Transverse colon (tissue), 4 donors: ENCODE measurements at regions not wholly inside any gene's neighbourhood (a gene's known extent, or its start where the extent isn't known, plus 50 kb on each side); places are given as distances from the start of the nearest gene placed in this dataset.

Source experiments
- DNase-seq: peaks from one replicate; pipeline ENCODE4 v3.0.0-alpha.2; 2019
- H3K27ac ChIP-seq, 4 donors: fragments of 200-600 bp; sonication (generic); 2 replicates each; pipeline ENCODE4 v1.5.1; 2016 to 2018; ENCODE audit warnings: inconsistent platforms in 4 of 4
- H3K27me3 ChIP-seq: fragments of 200-600 bp; sonication (generic); 2 replicates; pipeline ENCODE4 v1.5.1; 2017; ENCODE audit warnings: inconsistent platforms
- H3K36me3 ChIP-seq, 4 donors: fragments of 200-600 bp; sonication (generic); 2 replicates each; pipeline ENCODE4 v1.5.1; 2017 to 2019; ENCODE audit warnings: inconsistent platforms in 4 of 4
- H3K4me1 ChIP-seq, 4 donors: fragments of 200-600 bp; sonication (generic); 2 replicates each; pipeline ENCODE4 v1.5.1; 2017 to 2020; ENCODE audit warnings: inconsistent platforms in 4 of 4
- H3K4me3 ChIP-seq, 4 donors: fragments of 200-600 bp; sonication (generic); 1 replicate in 1 of 4; 2 replicates in 3 of 4; pipeline versions ENCODE4 v1.5.1 to v1.6.1; 2017 to 2019; ENCODE audit warnings: inconsistent platforms in 4 of 4
- H3K9me3 ChIP-seq, 2 donors: fragments of 200-600 bp; sonication (generic); 2 replicates each; pipeline ENCODE4 v1.5.1; 2017 to 2019; ENCODE audit warnings: inconsistent platforms in 2 of 2
- EP300 ChIP-seq: sonication (generic); formaldehyde crosslinking; IDR thresholded peaks from one replicate; pipeline ENCODE4 v1.6.1; 2017; ENCODE audit warnings: antibody characterized with exemption, low read depth
- POLR2A ChIP-seq: fragments of 450-650 bp; IDR thresholded peaks from one replicate; pipeline ENCODE4 v1.6.1; 2016; ENCODE audit warnings: antibody characterized with exemption, mild to moderate bottlenecking, moderate library complexity
- POLR2AphosphoS5 ChIP-seq, 3 donors: sonication (generic); formaldehyde crosslinking; IDR thresholded peaks; one replicate each; pipeline ENCODE4 v1.6.1; 2016; ENCODE audit warnings: antibody characterized with exemption in 3 of 3
- WGBS, 2 donors: methylation state at CpG; one replicate each; pipeline ENCODE4 v1.1.5; 2018; ENCODE audit warnings: low coverage in 1 of 2; 5-methylcytosine and 5-hydroxymethylcytosine counted together
- in situ Hi-C, 4 donors: fragments of 200-750 bp; cut with MboI; loops; one replicate each; pipeline versions ENCODE4 v1.15.0 to v1.15.1; 2017; ENCODE audit warnings: low sequenced_read_pairs in 3 of 4, low pct_ligation_motif_present in 1 of 4, low pct_unique_long_range_greater_than_20kb in 1 of 4
- intact Hi-C: fragments of 100-400 bp; cut with DNase I; formaldehyde crosslinking; loops from one replicate; pipeline ENCODE4 v1.15.1; 2023; ENCODE audit warnings: low total_unique reads
- TF ChIP-seq, protein P1 (sequence below), 5 experiments: fragments of 200-600 bp in 3 of 5; fragments of 450-650 bp in 2 of 5; sonication (generic) in 3 of 5; IDR thresholded peaks; 1 replicate in 2 of 5; 2 replicates in 3 of 5; pipeline ENCODE4 v1.5.1; 2016 to 2017; ENCODE audit warnings: antibody characterized with exemption in 5 of 5, inconsistent platforms in 3 of 5, mild to moderate bottlenecking in 2 of 5, moderate library complexity in 1 of 5

DNA sequence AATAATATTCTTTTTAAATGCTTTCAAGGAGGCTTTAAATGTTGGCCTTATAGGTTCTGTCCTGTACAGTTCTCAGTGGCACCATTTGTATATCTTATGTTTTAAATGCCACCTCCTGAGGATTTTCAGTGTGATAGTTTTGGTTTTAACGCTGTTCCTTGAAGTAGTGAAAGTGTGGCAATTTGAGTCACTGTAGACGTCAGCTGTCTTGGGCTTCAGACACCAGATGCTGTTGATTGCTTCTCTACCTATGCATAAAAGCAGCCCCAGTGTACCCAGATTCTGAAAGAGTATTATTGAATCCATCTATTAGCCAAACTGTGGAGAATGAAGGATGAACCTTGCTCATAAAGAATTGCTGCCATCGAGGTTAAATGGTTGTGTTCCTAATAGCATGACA is 316.8 kb upstream of the GBE1 start:
- WGBS, 2 donors: 74% methylated on average over 3 of the region's 3 CpGs; no CpG with 5 or more reads in 1 of the 2 donors
- H3K4me1 ChIP-seq: no peaks in the 10 kb centered on the region
- in situ Hi-C loops: no loop called here
- DNase-seq: no peak
- no peaks in the 10 kb centered on the region for H3K27me3 ChIP-seq
- H3K4me3 ChIP-seq: no peak overlapping the region
- no peaks in the 10 kb centered on the region for H3K36me3 ChIP-seq
- no peak overlapping the region for H3K27ac ChIP-seq
- no peak for TF ChIP-seq EP300
- no peak for TF ChIP-seq POLR2A
- TF ChIP-seq, protein P1, sequence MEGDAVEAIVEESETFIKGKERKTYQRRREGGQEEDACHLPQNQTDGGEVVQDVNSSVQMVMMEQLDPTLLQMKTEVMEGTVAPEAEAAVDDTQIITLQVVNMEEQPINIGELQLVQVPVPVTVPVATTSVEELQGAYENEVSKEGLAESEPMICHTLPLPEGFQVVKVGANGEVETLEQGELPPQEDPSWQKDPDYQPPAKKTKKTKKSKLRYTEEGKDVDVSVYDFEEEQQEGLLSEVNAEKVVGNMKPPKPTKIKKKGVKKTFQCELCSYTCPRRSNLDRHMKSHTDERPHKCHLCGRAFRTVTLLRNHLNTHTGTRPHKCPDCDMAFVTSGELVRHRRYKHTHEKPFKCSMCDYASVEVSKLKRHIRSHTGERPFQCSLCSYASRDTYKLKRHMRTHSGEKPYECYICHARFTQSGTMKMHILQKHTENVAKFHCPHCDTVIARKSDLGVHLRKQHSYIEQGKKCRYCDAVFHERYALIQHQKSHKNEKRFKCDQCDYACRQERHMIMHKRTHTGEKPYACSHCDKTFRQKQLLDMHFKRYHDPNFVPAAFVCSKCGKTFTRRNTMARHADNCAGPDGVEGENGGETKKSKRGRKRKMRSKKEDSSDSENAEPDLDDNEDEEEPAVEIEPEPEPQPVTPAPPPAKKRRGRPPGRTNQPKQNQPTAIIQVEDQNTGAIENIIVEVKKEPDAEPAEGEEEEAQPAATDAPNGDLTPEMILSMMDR (IDR thresholded peaks at IDR 0.05): no peak
- no peak for TF ChIP-seq POLR2AphosphoS5 (IDR thresholded peaks at IDR 0.05)
- H3K9me3 ChIP-seq: no peaks in the 10 kb centered on the region
- intact Hi-C loops: no loop called here

DNA sequence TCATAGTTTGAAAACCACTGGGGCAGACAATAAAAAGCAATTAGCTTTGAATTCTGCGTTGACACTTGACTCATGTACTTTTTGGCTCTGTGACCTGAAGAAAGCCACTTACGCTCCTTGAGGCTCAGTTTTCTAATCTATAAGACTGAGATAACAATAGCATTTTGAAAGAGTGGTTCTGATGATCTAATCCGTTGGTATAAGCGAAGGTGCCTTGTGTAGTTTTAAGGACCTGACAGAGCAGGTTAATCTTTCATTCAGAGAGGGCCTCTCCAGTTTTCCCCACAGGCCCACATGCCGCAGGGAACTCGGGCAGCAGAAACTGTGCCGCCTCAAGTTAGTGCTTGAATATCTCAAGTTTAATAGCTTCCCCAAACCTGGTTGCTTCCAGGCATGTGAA is 306.0 kb upstream of the GBE1 start:
- H3K4me1 ChIP-seq: no peaks in the 10 kb centered on the region

DNA sequence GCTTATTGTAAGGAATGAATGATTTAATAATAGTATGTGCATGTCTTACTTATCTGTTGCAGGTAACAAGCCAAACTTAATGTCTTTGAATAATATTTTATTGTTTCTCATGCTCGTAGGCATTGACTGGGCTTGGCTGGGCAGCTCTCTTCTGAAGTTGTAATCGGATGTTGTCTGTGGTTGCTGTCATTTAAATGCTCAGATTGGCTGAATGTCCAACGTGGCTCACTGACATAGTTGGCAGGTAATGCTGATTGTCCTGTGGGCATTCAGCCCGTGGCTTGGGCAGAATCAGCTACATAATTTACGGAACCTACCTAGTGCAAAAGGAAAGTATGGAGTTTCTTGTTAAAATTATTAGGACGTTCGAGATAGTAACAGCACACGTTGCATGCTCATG is 297.4 kb upstream of the GBE1 start:
- TF ChIP-seq EP300 (no peak), POLR2A (no peak), POLR2AphosphoS5 (IDR thresholded peaks at IDR 0.05) (no peak)
- TF ChIP-seq, protein P1 (IDR thresholded peaks at IDR 0.05): no peak
- Histone ChIP-seq H3K27me3 (no peaks in the 10 kb centered on the region), H3K4me1 (no peaks in the 10 kb centered on the region), H3K9me3 (no peaks in the 10 kb centered on the region), H3K4me3 (no peak overlapping the region), H3K36me3 (no peaks in the 10 kb centered on the region), H3K27ac (no peak overlapping the region)
- DNase-seq: no peak
- in situ Hi-C loops (no loop called here), intact Hi-C loops (no loop called here)
- 76 to 79% methylated on average over 8 of the region's 8 CpGs for WGBS, 2 donors

More for the DNA sequence above, 306.0 kb upstream of the GBE1 start:
- no peaks in the 10 kb centered on the region for H3K27me3 ChIP-seq
- TF ChIP-seq EP300 (no peak), POLR2AphosphoS5 (IDR thresholded peaks at IDR 0.05) (no peak), POLR2A (no peak)
- TF ChIP-seq, protein P1 (IDR thresholded peaks at IDR 0.05): no peak
- WGBS, 2 donors: 60 to 62% methylated on average over 1 to 7 of the region's 7 CpGs
- no peak overlapping the region for H3K27ac ChIP-seq
- no peak overlapping the region for H3K4me3 ChIP-seq
- no peaks in the 10 kb centered on the region for H3K9me3 ChIP-seq
- in situ Hi-C loops (no loop called here), intact Hi-C loops (no loop called here)
- no peaks in the 10 kb centered on the region for H3K36me3 ChIP-seq
- no peak for DNase-seq

DNA sequence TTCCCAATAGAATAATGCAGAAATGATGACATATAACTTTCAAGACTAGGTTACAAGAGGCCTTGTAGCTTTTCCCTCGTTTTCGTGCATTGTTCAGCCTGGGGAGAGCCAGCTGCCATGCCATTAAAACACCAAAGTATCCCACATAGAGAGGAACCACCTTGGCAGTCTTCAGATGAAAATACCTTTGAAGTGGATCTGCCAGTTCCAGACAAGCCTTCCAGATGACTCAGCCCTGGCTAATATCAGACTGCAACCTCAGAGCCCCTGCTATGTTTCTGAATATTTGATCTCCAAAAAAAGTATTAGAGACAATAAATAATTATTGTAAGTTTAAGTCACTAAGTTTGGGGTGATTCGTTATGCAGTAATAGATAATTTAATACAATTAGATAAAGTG is 294.3 kb upstream of the GBE1 start:
- TF ChIP-seq EP300: no peak
- no peak for TF ChIP-seq POLR2A
- no peak for TF ChIP-seq POLR2AphosphoS5 (IDR thresholded peaks at IDR 0.05)
- TF ChIP-seq, protein P1 (IDR thresholded peaks at IDR 0.05): no peak
- H3K9me3 ChIP-seq: no peaks in the 10 kb centered on the region
- 65 to 100% methylated on average over 1 to 3 of the region's 3 CpGs for WGBS, 2 donors
- H3K4me1 ChIP-seq: no peaks in the 10 kb centered on the region
- intact Hi-C loops: no loop called here
- in situ Hi-C loops: no loop called here
- DNase-seq: no peak
- H3K27ac ChIP-seq: no peak overlapping the region
- H3K36me3 ChIP-seq: no peaks in the 10 kb centered on the region
- no peak overlapping the region for H3K4me3 ChIP-seq
- H3K27me3 ChIP-seq: no peaks in the 10 kb centered on the region
